HL-60 (cell line): ENCODE measurements at regions not wholly inside any gene's neighbourhood (a gene's known extent, or its start where the extent isn't known, plus 50 kb on each side); places are given as distances from the start of the nearest gene placed in this dataset.

Source experiments
- DNase-seq, 2 experiments: peaks; one replicate each; pipeline ENCODE4 v3.0.0-alpha.2; 2010 to 2020; ENCODE audit warnings: low read depth in 1 of 2, low spot score in 1 of 2
- H3K27ac ChIP-seq: fragments of 250-450 bp; sonication (Bioruptor Pico); replicated peaks from 2 replicates; pipeline ENCODE4 v1.5.1; 2020; ENCODE audit warnings: mild to moderate bottlenecking, moderate library complexity
- H3K27me3 ChIP-seq: fragments of 250-450 bp; sonication (Bioruptor Pico); 2 replicates; pipeline ENCODE4 v1.5.1; 2021; ENCODE audit warnings: mild to moderate bottlenecking, moderate library complexity; ENCODE audit not compliant: insufficient read depth, poor library complexity, severe bottlenecking
- H3K4me3 ChIP-seq: replicated peaks from 2 replicates; pipeline ENCODE4 v1.5.1; 2011; ENCODE audit warnings: mild to moderate bottlenecking, control low read depth, low read length; ENCODE audit not compliant: insufficient read depth
- CTCF ChIP-seq: IDR thresholded peaks from one replicate; pipeline ENCODE4 v1.5.1; 2011; ENCODE audit warnings: low read length, control low read depth, inconsistent platforms; ENCODE audit not compliant: insufficient read depth
- GABPA ChIP-seq: IDR thresholded peaks from 2 replicates; pipeline ENCODE4 v1.6.1; 2012; ENCODE audit warnings: low read depth
- POLR2AphosphoS5 ChIP-seq: IDR thresholded peaks from 2 replicates; pipeline ENCODE4 v1.6.1; 2012; ENCODE audit warnings: low read depth
- REST ChIP-seq: IDR thresholded peaks from 2 replicates; pipeline ENCODE4 v1.6.1; 2012; ENCODE audit warnings: low read depth; ENCODE audit not compliant: insufficient replicate concordance
- SPI1 ChIP-seq: IDR thresholded peaks from 2 replicates; pipeline ENCODE4 v1.6.1; 2012; ENCODE audit warnings: low read depth, mild to moderate bottlenecking, borderline replicate concordance

GRCh38 chr22:34638128-34638527 lies 427.8 kb upstream of the ISX start:
- TF ChIP-seq POLR2AphosphoS5, result no peak
- no peak for TF ChIP-seq CTCF
- TF ChIP-seq SPI1, result no peak
- TF ChIP-seq GABPA, result no peak
- no peak for TF ChIP-seq REST
- no peak overlapping the region for H3K4me3 ChIP-seq
- H3K27me3 ChIP-seq, result no peaks in the 10 kb centered on the region
- no peak for DNase-seq
- H3K27ac ChIP-seq, result no peak overlapping the region

GRCh38 chr22:34639911-34640310 lies 426.0 kb upstream of the ISX start:
- no peaks in the 10 kb centered on the region for H3K27me3 ChIP-seq
- H3K4me3 ChIP-seq, result no peak overlapping the region
- no peak overlapping the region for H3K27ac ChIP-seq
- TF ChIP-seq POLR2AphosphoS5 (no peak), SPI1 (no peak), REST (no peak), GABPA (no peak), CTCF (no peak)
- no peak for DNase-seq

GRCh38 chr22:34645375-34645774 lies 420.6 kb upstream of the ISX start:
- no peak overlapping the region for H3K4me3 ChIP-seq
- no peak overlapping the region for H3K27ac ChIP-seq
- no peaks in the 10 kb centered on the region for H3K27me3 ChIP-seq
- DNase-seq, result no peak
- no peak for TF ChIP-seq CTCF
- TF ChIP-seq REST, result no peak
- TF ChIP-seq GABPA, result no peak
- TF ChIP-seq SPI1, result no peak
- TF ChIP-seq POLR2AphosphoS5, result no peak
